Esophagus muscularis mucosa (tissue), 3 donors: ENCODE measurements at regions not wholly inside any gene's neighbourhood (a gene's known extent, or its start where the extent isn't known, plus 50 kb on each side); places are given as distances from the start of the nearest gene placed in this dataset.
A peak's percentile ranks its signal among the peaks of the same experiment; 100 is the strongest.

ENCODE experiments used
- CTCF ChIP-seq, 3 experiments: fragments of 200-600 bp in 2 of 3; fragments of 450-650 bp in 1 of 3; sonication (generic) in 2 of 3; IDR thresholded peaks; one replicate each; pipeline ENCODE4 v1.5.1; 2017 to 2019; ENCODE audit warnings: antibody characterized with exemption in 3 of 3, mild to moderate bottlenecking in 2 of 3, moderate library complexity in 1 of 3
- POLR2A ChIP-seq: fragments of 450-650 bp; IDR thresholded peaks from one replicate; pipeline ENCODE4 v1.6.1; 2017; ENCODE audit warnings: antibody characterized with exemption, moderate library complexity, mild to moderate bottlenecking, low read depth
- POLR2AphosphoS5 ChIP-seq, 2 donors: sonication (generic); formaldehyde crosslinking; IDR thresholded peaks; one replicate each; pipeline ENCODE4 v1.6.1; 2017; ENCODE audit warnings: antibody characterized with exemption in 2 of 2

GRCh38 chr10:63976538-63976937 lies 455.3 kb downstream of the REEP3 start:
- TF ChIP-seq CTCF (IDR thresholded peaks at IDR 0.05) (peak in 2 of 3 experiments; percentile 15 to 40), POLR2A (no peak), POLR2AphosphoS5 (IDR thresholded peaks at IDR 0.05) (no peak)
